ENCODE measurements at regions not wholly inside any gene's neighbourhood (a gene's known extent, or its start where the extent isn't known, plus 50 kb on each side); places are given as distances from the start of the nearest gene placed in this dataset.

- TF ChIP-seq REST (IDR thresholded peaks at IDR 0.05; ENCODE audit: unreplicated experiment) (no peak), EZH2phosphoT487 (IDR thresholded peaks at IDR 0.05; ENCODE audit: unreplicated experiment) (no peak), STAT1 (IDR thresholded peaks at IDR 0.05; ENCODE audit: unreplicated experiment) (no peak), NANOG (IDR thresholded peaks at IDR 0.05; ENCODE audit: borderline replicate concordance) (no peak)
Measured at GRCh38 chr10:75294031-75294437, 58.3 kb upstream of the COMTD1 start (continued).

- Histone ChIP-seq H3F3A (replicated peaks; ENCODE audit: low read depth) (no peaks in the 10 kb centered on the region), H3K79me2 (replicated peaks; ENCODE audit: insufficient read depth) (no peaks in the 10 kb centered on the region), H3K4me3 (no peak overlapping the region), H3K27ac (ENCODE audit: low read depth) (no peak overlapping the region), H3K9me2 (ENCODE audit: insufficient read depth) (no peaks in the 10 kb centered on the region; the same call in 1 of the 2 replicates), H3K36me3 (ENCODE audit: insufficient read depth) (no peaks in the 10 kb centered on the region), H2AFZ (no peak overlapping the region), H3K4me1 (ENCODE audit: insufficient read depth) (peaks cover 9% of the 10 kb centered on the region; the same call in 1 of the 2 replicates), H3K27me3 (ENCODE audit: insufficient read depth) (peaks cover 54% of the 10 kb centered on the region), H3K4me2 (no peak overlapping the region), H4K20me1 (replicated peaks; ENCODE audit: insufficient read depth) (no peaks in the 10 kb centered on the region)
- Mint-ChIP-seq H3K36me3 (ENCODE audit: low read depth) (no peaks in the 10 kb centered on the region), H3K9me3 (no peaks in the 10 kb centered on the region), H3K4me3 (no peak overlapping the region), H3K27me3 (ENCODE audit: insufficient read depth, low read depth, poor library complexity) (peaks cover 16% of the 10 kb centered on the region), H3K27ac (no peak overlapping the region), H3K4me1 (peaks cover 2% of the 10 kb centered on the region; the same call in 1 of the 3 replicates)
- DNase-seq (ENCODE audit: low spot score) = no peak
- no peak for ATAC-seq
- TF ChIP-seq JUNB (IDR thresholded peaks at IDR 0.05; ENCODE audit: unreplicated experiment) (no peak), ZNF462 (CRISPR knock-in tag; IDR thresholded peaks at IDR 0.05) (no peak), POLR2AphosphoS5 (IDR thresholded peaks at IDR 0.05; ENCODE audit: low read depth) (no peak), REST (IDR thresholded peaks at IDR 0.05; ENCODE audit: unreplicated experiment) (no peak), ZNF331 (CRISPR knock-in tag; IDR thresholded peaks at IDR 0.05; ENCODE audit: low read depth) (no peak), STAT1 (IDR thresholded peaks at IDR 0.05; ENCODE audit: unreplicated experiment) (no peak), EZH2phosphoT487 (IDR thresholded peaks at IDR 0.05; ENCODE audit: unreplicated experiment) (no peak), EZH2 (IDR thresholded peaks at IDR 0.05; ENCODE audit: low read depth, unreplicated experiment) (no peak), CREB1 (CRISPR knock-in tag; IDR thresholded peaks at IDR 0.05; ENCODE audit: low read depth) (no peak), NANOG (IDR thresholded peaks at IDR 0.05; ENCODE audit: borderline replicate concordance) (no peak), ETS1 (IDR thresholded peaks at IDR 0.05) (no peak)
Measured at GRCh38 chr10:75293446-75293820, 57.7 kb upstream of the COMTD1 start.
